Right ventricle myocardium superior (tissue), 1 donor: ENCODE measurements at regions not wholly inside any gene's neighbourhood (a gene's known extent, or its start where the extent isn't known, plus 50 kb on each side); places are given as distances from the start of the nearest gene placed in this dataset.

Experiments used
- ATAC-seq: fragments of 200-7000 bp; cut with Tn5 transposase; one replicate; pipeline ENCODE4 v1.9.1; 2020; ENCODE audit warnings: mild to moderate bottlenecking; ENCODE audit not compliant: poor library complexity
- DNase-seq: peaks from one replicate; pipeline ENCODE4 v3.0.0-alpha.2; 2020
- intact Hi-C: fragments of 100-400 bp; cut with DNase I; formaldehyde crosslinking; loops from one replicate; pipeline ENCODE4 v1.11.2; 2022
- donor health status: DM: no; HTN: yes; CAD: no; lungs with severe emphysema.

DNA sequence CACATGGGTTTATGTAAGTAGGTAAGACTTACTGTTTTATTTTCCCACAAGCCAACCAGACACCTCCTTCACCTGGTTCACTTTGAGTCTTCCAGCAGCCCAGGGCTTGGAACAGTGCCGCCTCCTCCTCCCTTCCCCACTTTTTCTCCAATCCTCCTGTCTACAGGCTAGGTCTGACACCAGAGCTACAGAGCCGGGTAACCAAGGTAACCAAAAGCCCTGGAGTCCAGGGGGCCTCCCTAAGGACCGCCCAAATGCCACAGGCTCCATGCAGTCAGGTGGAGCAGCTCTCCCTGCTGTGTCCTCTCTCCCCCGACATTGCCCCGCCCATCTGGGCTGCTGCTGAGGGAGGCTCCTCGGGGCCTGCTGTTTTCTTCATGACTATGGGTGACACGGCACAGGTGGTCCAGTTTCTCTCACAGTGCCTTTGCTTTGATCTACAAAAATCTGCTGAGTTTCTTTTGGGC, 138.0 kb upstream of the EFNA5 start:
- no peak for DNase-seq
- intact Hi-C loops: no loop called here
- no peak for ATAC-seq

DNA sequence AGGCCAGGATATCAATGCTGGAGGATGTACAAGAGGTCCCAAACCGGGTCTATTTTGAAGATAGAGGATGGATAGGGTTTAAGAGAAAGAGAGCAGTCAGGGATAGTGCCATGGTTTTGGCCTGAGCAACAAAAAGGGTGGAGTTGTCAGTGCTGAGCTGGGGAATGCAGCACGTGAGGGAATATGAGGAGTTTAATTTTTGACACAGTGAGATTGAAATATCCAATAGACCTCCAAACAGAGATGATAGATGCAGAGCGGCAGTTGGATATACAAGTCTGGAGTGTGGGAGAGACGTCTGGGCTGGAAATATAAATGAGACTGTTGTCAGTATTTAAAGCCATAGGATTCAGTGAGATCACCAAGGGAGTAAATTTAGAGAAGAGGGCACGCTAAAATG, 136.7 kb upstream of the EFNA5 start:
- ATAC-seq: no peak
- no peak for DNase-seq
- intact Hi-C loops: no loop called here

GRCh38 chr5:107806705-107807104, 136.0 kb upstream of the EFNA5 start:
- ATAC-seq (no peak), DNase-seq (no peak)
- intact Hi-C loops: no loop called here

DNA sequence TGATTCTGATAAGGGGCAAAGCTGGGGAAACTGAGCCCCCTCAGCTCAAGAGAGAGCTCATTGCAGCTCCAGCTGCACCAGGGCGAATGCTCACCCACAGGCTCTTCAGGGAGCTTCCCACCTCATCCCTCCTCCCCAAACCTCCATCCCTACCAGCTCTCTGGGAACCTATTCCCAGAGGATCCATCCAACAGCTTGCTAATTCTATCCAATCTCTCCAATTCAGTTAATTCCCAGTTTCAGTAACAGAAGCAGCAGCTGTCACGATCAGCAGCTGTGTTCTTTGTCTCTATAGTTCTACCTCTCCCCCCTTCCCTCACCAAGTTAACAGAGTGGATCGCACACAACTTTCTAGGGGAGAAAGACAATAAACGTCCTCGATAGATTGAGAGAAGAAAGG, 135.5 kb upstream of the EFNA5 start:
- intact Hi-C loops: no loop called here
- no peak for ATAC-seq
- no peak for DNase-seq

GRCh38 chr5:107805824-107806223, 135.1 kb upstream of the EFNA5 start:
- ATAC-seq: no peak
- intact Hi-C loops: no loop called here
- no peak for DNase-seq

- intact Hi-C loops: no loop called here
- ATAC-seq: no peak
- no peak for DNase-seq
Measured at GRCh38 chr5:107805166-107805565, 134.4 kb upstream of the EFNA5 start.

- no peak for DNase-seq
- ATAC-seq: no peak
- intact Hi-C loops: no loop called here
Measured at GRCh38 chr5:107803728-107804127, 133.0 kb upstream of the EFNA5 start.

- intact Hi-C loops: no loop called here
- ATAC-seq (no peak), DNase-seq (no peak)
Measured at GRCh38 chr5:107801061-107801460, 130.3 kb upstream of the EFNA5 start.

DNA sequence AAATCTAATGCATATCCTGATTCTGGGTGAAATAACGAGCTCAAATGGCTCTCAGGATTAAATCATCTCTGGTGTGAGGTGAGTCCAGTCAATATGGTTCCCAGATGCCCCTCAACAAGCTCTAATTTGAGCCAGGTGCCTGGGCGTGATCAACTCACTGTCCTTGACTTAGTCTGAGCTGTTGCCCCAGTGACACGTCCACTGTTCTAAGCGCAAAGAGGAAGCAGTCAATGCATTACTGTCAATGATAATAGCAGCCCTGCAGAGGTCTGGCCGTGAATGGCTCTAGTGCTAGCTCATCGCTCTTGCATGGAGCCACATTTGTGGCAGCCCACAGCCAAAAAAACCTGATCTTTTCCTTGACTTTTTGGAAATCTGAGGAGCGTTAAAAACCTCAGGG, 128.6 kb upstream of the EFNA5 start:
- intact Hi-C loops: no loop called here
- ATAC-seq: no peak
- no peak for DNase-seq

GRCh38 chr5:107796797-107797196, 126.1 kb upstream of the EFNA5 start:
- ATAC-seq: no peak
- intact Hi-C loops: no loop called here
- DNase-seq: no peak

GRCh38 chr5:107794741-107795140, 124.0 kb upstream of the EFNA5 start:
- intact Hi-C loops: no loop called here
- ATAC-seq (no peak), DNase-seq (no peak)

GRCh38 chr5:107792940-107793339, 122.2 kb upstream of the EFNA5 start:
- DNase-seq: no peak
- no peak for ATAC-seq
- intact Hi-C loops: no loop called here

DNA sequence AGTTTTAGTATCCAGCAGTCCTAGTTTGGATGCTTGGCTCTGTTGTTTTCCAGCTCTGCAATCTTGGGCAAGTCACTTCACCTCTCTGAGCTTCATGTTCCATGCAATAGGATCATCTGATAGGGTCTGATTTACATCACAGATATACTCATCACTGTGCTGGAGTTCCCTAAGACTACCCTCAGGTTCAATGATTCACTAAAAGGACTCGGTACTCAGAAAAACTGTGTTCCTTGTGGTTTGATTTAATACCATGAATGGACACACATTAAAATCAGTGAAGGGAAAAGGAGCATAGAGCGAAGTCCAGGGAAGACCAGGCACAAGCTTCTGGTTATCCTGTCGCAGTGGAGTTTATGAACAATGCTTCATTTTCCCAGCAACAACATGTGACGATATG, 119.9 kb upstream of the EFNA5 start:
- ATAC-seq (no peak), DNase-seq (no peak)
- intact Hi-C loops: no loop called here

- no peak for ATAC-seq
- DNase-seq: no peak
- intact Hi-C loops: no loop called here
Measured at GRCh38 chr5:107786424-107786823, 115.7 kb upstream of the EFNA5 start.

- DNase-seq (no peak), ATAC-seq (no peak)
- intact Hi-C loops: no loop called here
Measured at GRCh38 chr5:107783551-107783950, 112.8 kb upstream of the EFNA5 start.

DNA sequence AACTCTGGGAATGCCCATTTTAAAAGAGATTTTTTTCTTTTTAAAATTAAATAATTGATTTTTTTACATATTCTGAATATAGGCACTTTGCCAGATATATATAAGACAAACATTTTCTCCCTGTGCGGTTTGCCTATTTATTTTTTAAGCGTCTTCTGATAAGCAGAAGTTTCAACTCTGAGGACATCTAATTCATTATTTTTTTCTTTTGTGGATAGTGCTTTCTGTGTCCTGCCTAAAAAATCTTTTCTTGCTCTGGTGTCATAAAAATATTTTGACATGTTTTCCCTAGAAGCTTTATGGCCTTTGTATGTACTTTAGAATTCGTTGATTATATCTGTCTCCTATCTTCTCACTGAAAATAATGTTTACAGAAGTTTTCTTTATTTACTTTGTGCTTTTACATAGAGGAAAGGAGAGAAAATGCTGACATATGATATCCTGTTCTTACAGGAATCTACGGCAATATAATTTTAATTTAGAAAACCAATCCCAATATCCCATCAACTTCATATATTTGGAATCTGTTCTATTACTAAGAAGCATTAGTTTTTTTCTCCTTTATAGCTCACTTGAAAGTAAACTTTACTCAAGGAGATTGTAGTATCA, 111.9 kb upstream of the EFNA5 start:
- no peak for DNase-seq
- intact Hi-C loops: no loop called here
- no peak for ATAC-seq

GRCh38 chr5:107781451-107781850, 110.7 kb upstream of the EFNA5 start:
- intact Hi-C loops: no loop called here
- no peak for ATAC-seq
- DNase-seq: no peak

DNA sequence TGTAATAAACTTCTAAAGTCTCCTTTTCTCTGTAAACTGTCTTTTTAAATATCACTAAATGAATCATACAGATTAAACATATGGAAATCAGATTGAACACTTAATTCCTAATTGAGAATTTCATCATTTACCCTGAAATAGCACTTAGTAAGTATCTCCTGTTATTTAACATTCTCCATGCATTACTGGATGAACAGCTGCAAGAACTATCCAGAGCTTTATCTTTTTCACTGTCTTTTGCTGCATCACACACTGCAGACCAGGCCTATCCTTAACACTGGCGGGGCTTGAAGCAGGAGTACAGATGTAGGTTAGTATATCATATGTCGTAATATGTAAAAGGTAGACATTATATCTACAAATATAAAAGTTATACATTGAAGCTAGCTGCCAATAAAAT, 108.7 kb upstream of the EFNA5 start:
- ATAC-seq (no peak), DNase-seq (no peak)
- intact Hi-C loops: no loop called here

GRCh38 chr5:107778647-107779046, 107.9 kb upstream of the EFNA5 start:
- intact Hi-C loops: no loop called here

DNA sequence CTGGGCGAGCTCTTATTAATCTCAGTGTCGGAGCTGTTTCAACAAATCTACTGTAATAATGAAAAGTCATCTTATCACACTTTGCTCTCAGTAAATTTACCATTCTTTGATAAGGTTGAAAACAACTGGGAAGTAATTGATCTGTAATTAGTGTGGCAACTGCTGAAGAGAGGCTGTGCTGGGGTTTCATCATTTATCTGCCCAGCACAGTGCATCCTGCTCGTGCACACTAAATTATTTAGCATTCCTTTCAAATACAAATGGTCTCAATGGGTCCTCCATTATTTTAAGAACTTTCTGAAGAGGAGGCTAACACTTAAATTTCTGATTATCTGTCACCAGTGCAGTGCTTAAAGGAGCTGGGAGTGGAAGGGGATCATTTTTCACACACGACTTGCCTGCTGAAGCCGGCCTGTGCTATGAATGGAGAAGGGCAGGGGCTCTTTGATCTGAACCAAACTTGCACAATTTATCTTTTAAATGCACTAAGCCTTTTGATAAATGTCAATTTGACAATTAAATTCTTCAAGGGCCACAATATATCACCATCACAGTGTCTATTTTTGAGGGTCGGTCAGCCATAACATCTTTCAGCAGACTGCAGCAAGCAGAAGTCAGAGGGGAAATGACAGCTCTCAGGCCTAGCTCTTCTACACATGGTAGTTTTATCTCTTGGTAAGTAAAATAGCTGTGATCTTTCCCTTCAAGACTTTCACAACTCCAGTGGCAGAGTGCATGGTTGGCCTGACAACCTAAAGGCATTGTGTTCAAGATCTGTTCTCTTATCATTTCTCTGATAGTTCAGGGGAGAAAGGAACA, 106.4 kb upstream of the EFNA5 start:
- DNase-seq (no peak), ATAC-seq (no peak)
- intact Hi-C loops: no loop called here

More at GRCh38 chr5:107778647-107779046, 107.9 kb upstream of the EFNA5 start:
- ATAC-seq (no peak), DNase-seq (no peak)

DNA sequence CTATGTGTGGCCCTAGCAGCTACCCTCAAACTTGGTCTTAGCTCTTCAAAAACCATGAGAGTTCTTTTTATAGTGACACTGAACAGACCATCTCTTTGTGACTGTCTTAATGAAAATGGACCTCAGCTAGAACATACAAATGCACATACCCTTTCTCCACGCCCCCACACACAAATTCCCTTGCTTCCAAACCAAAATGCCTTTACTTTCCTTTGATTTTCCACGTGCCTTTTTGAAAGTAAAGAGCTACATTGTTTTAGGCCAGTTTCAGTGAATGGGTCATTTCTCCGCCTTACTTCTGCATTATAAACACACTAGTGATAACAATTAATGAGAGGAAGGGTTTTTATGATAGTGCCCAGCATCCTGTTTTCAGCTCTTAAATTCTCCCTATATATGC, 105.8 kb upstream of the EFNA5 start:
- intact Hi-C loops: no loop called here
- ATAC-seq: no peak

More for the DNA sequence above, 105.8 kb upstream of the EFNA5 start:
- no peak for DNase-seq
